Heart left ventricle (tissue), 13 donors: ENCODE measurements at regions not wholly inside any gene's neighbourhood (a gene's known extent, or its start where the extent isn't known, plus 50 kb on each side); places are given as distances from the start of the nearest gene placed in this dataset.

Source experiments
- POLR2A ChIP-seq, 2 donors: fragments of 450-650 bp; IDR thresholded peaks; one replicate each; pipeline ENCODE4 v1.6.1; 2017; ENCODE audit warnings: antibody characterized with exemption in 2 of 2, mild to moderate bottlenecking in 2 of 2, moderate library complexity in 2 of 2
- TF ChIP-seq, protein P1 (sequence below), 12 donors: fragments of 200-600 bp; sonication (generic) in 4 of 12; IDR thresholded peaks; one replicate each; pipeline versions ENCODE4 v1.5.0 to v1.8.0; 2018 to 2022; ENCODE audit warnings: antibody characterized with exemption in 12 of 12, mild to moderate bottlenecking in 5 of 12
- donor health status: ischemic (EF 13 %, LVEDD 7.1; RV severe dilation, severe dysfunction).
- donor health status: DM: no; HTN: yes; CAD: no.
- donor health status: DM: no; HTN: no; CAD: no.
- donor health status: ischemic (EF 25% LVEDD 6.9; RV normal size, moderate dysfunction).
- donor health status: ischemic (EF 25% LVEDD 5.7; RV mildly dilated, moderate dysfunction).
- donor health status: ischemic (EF 35%, LVEDD 5.7; RV mildly dilated, moderate dysfunction).
- donor health status: nonischemic (EF 11% LVEDD 7.7; RV severe dilation, severe dysfunction).
- donor health status: DM: yes; HTN: yes; CAD: no.
- donor health status: PGD.
- donor health status: ischemic (EF 29% LVEDD 5.4; RV normal size, mild dysfunction).
- donor health status: nonischemic (EF 23%, LVEDD 6.1; RV moderate dilation, normal function).

DNA sequence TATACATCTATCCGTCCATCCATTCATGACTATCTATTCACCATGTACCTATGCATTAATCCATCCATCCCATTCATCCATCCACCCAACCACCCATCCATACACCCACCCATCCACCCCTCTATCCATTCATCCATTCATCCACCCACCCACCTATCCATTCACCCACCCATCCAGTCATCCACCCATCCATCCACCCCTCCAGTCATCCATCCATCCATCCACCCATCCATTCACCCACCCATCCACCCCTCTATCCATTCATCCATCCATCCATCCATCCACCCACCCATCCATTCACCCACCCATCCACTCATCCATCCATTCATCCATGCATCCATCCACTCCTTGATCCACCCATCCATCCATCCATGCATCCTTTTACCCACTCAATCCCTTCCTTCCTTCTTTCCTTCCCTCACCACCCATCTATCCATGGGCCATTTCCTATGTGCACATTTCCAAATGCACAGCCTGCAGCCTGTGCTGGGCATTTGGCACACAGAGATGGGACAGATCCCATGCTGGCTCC is 100.8 kb upstream of the ADRA2C start:
- TF ChIP-seq, protein P1, sequence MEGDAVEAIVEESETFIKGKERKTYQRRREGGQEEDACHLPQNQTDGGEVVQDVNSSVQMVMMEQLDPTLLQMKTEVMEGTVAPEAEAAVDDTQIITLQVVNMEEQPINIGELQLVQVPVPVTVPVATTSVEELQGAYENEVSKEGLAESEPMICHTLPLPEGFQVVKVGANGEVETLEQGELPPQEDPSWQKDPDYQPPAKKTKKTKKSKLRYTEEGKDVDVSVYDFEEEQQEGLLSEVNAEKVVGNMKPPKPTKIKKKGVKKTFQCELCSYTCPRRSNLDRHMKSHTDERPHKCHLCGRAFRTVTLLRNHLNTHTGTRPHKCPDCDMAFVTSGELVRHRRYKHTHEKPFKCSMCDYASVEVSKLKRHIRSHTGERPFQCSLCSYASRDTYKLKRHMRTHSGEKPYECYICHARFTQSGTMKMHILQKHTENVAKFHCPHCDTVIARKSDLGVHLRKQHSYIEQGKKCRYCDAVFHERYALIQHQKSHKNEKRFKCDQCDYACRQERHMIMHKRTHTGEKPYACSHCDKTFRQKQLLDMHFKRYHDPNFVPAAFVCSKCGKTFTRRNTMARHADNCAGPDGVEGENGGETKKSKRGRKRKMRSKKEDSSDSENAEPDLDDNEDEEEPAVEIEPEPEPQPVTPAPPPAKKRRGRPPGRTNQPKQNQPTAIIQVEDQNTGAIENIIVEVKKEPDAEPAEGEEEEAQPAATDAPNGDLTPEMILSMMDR (IDR thresholded peaks at IDR 0.05), result no peak
- TF ChIP-seq POLR2A (IDR thresholded peaks at IDR 0.05), result no peak
